H1 (cell line): ENCODE measurements at regions not wholly inside any gene's neighbourhood (a gene's known extent, or its start where the extent isn't known, plus 50 kb on each side); places are given as distances from the start of the nearest gene placed in this dataset.
A peak's percentile ranks its signal among the peaks of the same experiment; 100 is the strongest.

Experiments
- CTCF ChIA-PET: fragments of 300-600 bp; sonication (Branson Sonifier 250); formaldehyde crosslinking; loops from one replicate; lab custom pipeline; 2021; ENCODE audit not compliant: partially characterized antibody; lab: Charles Lee
- POLR2A ChIA-PET: fragments of 300-600 bp; sonication (Branson Sonifier 250); formaldehyde crosslinking; loops from one replicate; lab custom pipeline; 2021; ENCODE audit warnings: inconsistent platforms; ENCODE audit not compliant: partially characterized antibody; lab: Charles Lee
- DNase-seq, 2 experiments: peaks; one replicate each; pipeline versions ENCODE4 v3.0.0 to v3.0.0-alpha.2; 2010 to 2022; ENCODE audit warnings: low spot score in 2 of 2, low read depth in 1 of 2, mixed read lengths in 1 of 2
- FAIRE-seq: peaks from 2 replicates; lab custom pipeline; 2011; peaks lifted over from hg19 to GRCh38; lab: Jason Lieb, UNC
- H2AFZ ChIP-seq: 2 replicates; pipeline ENCODE4 v1.8.1; 2012; ENCODE audit warnings: low read length, inconsistent platforms
- H2AK5ac ChIP-seq: 2 replicates; pipeline ENCODE4 v1.6.1; 2013; ENCODE audit warnings: low read depth, low read length
- H2BK120ac ChIP-seq: replicated peaks from 2 replicates; pipeline ENCODE3; 2013; ENCODE audit warnings: low read depth, low read length, inconsistent platforms
- H2BK12ac ChIP-seq: 2 replicates; pipeline ENCODE4 v1.6.1; 2013; ENCODE audit warnings: low read depth, low read length
- H2BK15ac ChIP-seq: 2 replicates; pipeline ENCODE4 v1.6.1; 2013; ENCODE audit warnings: low read length
- H2BK20ac ChIP-seq: 2 replicates; pipeline ENCODE4 v1.6.1; 2013; ENCODE audit warnings: low read length
- H2BK5ac ChIP-seq: 2 replicates; pipeline ENCODE4 v1.6.1; 2013; ENCODE audit warnings: low read depth, low read length
- H3K14ac ChIP-seq: 2 replicates; pipeline ENCODE4 v1.6.1; 2013; ENCODE audit warnings: inconsistent platforms; ENCODE audit not compliant: insufficient read length
- H3K18ac ChIP-seq: 2 replicates; pipeline ENCODE4 v1.6.1; 2013; ENCODE audit warnings: low read length; ENCODE audit errors: extremely low read depth
- H3K23ac ChIP-seq: 2 replicates; pipeline ENCODE4 v1.6.1; 2013; ENCODE audit warnings: inconsistent platforms; ENCODE audit not compliant: insufficient read length
- H3K23me2 ChIP-seq: 2 replicates; pipeline ENCODE4 v1.6.1; 2013; ENCODE audit warnings: low read depth, low read length
- H3K27ac ChIP-seq: 2 replicates; pipeline ENCODE4 v1.6.1; 2011; ENCODE audit warnings: low read depth, low read length, inconsistent platforms
- H3K27me3 ChIP-seq, 4 experiments: replicated peaks in 1 of 4; 1 replicate in 1 of 4; 2 replicates in 3 of 4; pipeline versions ENCODE4 v1.6.1 to v1.8.1; 2011 to 2013; ENCODE audit warnings: low read length in 3 of 4, mild to moderate bottlenecking in 3 of 4, inconsistent platforms in 2 of 4, mixed read lengths in 2 of 4, moderate library complexity in 1 of 4; ENCODE audit not compliant: control insufficient read depth in 3 of 4, insufficient read depth in 3 of 4; ENCODE audit errors: extremely low read depth in 1 of 4
- H3K36me3 ChIP-seq, 4 experiments: 2 replicates each; pipeline versions ENCODE4 v1.6.1 to v1.8.1; 2011 to 2013; ENCODE audit warnings: mild to moderate bottlenecking in 4 of 4, low read length in 3 of 4, moderate library complexity in 2 of 4, control low read depth in 1 of 4, inconsistent platforms in 1 of 4; ENCODE audit not compliant: insufficient read depth in 4 of 4, control insufficient read depth in 2 of 4
- H3K4ac ChIP-seq: replicated peaks from 2 replicates; pipeline ENCODE3; 2013; ENCODE audit warnings: low read length, low read depth, mixed read lengths, inconsistent platforms; ENCODE audit not compliant: insufficient read length
- H3K4me1 ChIP-seq, 4 experiments: replicated peaks in 1 of 4; 1 replicate in 1 of 4; 2 replicates in 3 of 4; pipeline versions ENCODE4 v1.6.1 to v1.8.1; 2011 to 2013; ENCODE audit warnings: low read length in 3 of 4, inconsistent platforms in 2 of 4, mixed read lengths in 1 of 4; ENCODE audit not compliant: insufficient read depth in 4 of 4, control insufficient read depth in 3 of 4
- H3K4me2 ChIP-seq, 2 experiments: 2 replicates each; pipeline versions ENCODE4 v1.6.1 to v1.8.1; 2011 to 2013; ENCODE audit warnings: low read depth in 2 of 2, low read length in 2 of 2, control low read depth in 1 of 2, inconsistent platforms in 1 of 2, mild to moderate bottlenecking in 1 of 2; ENCODE audit not compliant: insufficient read depth in 1 of 2
- H3K4me3 ChIP-seq, 4 experiments: fragments of 200-600, 300-600 bp in 1 of 4; sonication (generic), shearing (Covaris generic), sonication (Bioruptor Twin) in 1 of 4; 2 replicates each; pipeline versions ENCODE4 v1.5.1 to v1.8.1; 2011 to 2016; ENCODE audit warnings: low read length in 4 of 4, low read depth in 3 of 4, control low read depth in 2 of 4, inconsistent platforms in 2 of 4, mild to moderate bottlenecking in 2 of 4, mixed read lengths in 1 of 4, moderate library complexity in 1 of 4; ENCODE audit not compliant: insufficient read depth in 2 of 4; ENCODE audit errors: extremely low read depth in 1 of 4
- H3K56ac ChIP-seq: replicated peaks from 2 replicates; pipeline ENCODE3; 2013; ENCODE audit warnings: low read depth, mild to moderate bottlenecking, mixed read lengths, low read length, inconsistent platforms; ENCODE audit not compliant: insufficient read length
- H3K79me1 ChIP-seq: 2 replicates; pipeline ENCODE4 v1.6.1; 2013; ENCODE audit warnings: low read depth, low read length, control low read depth
- H3K79me2 ChIP-seq, 2 experiments: 2 replicates each; pipeline versions ENCODE4 v1.6.1 to v1.8.1; 2012 to 2013; ENCODE audit warnings: low read length in 2 of 2, mild to moderate bottlenecking in 2 of 2, inconsistent platforms in 1 of 2; ENCODE audit not compliant: insufficient read depth in 2 of 2, control insufficient read depth in 1 of 2
- H3K9ac ChIP-seq, 4 experiments: replicated peaks in 1 of 4; 1 replicate in 1 of 4; 2 replicates in 3 of 4; pipeline versions ENCODE4 v1.6.1 to v1.8.1; 2011 to 2013; ENCODE audit warnings: low read depth in 3 of 4, low read length in 3 of 4, control low read depth in 2 of 4, mild to moderate bottlenecking in 2 of 4, moderate library complexity in 2 of 4, inconsistent platforms in 1 of 4; ENCODE audit errors: extremely low read depth in 1 of 4
- H3K9me3 ChIP-seq, 2 experiments: 2 replicates each; pipeline versions ENCODE4 v1.6.1 to v1.8.1; 2012 to 2013; ENCODE audit warnings: mild to moderate bottlenecking in 2 of 2, moderate library complexity in 2 of 2, control low read depth in 1 of 2, inconsistent platforms in 1 of 2, low read depth in 1 of 2, low read length in 1 of 2, mixed read lengths in 1 of 2; ENCODE audit not compliant: insufficient read depth in 2 of 2
- H4K20me1 ChIP-seq, 2 experiments: replicated peaks in 1 of 2; 2 replicates each; pipeline versions ENCODE3 to v1.8.1; 2011 to 2013; ENCODE audit warnings: inconsistent platforms in 2 of 2, low read length in 2 of 2, mild to moderate bottlenecking in 1 of 2; ENCODE audit not compliant: insufficient read depth in 2 of 2, control insufficient read depth in 1 of 2
- H4K5ac ChIP-seq: 2 replicates; pipeline ENCODE4 v1.6.1; 2013; ENCODE audit warnings: low read length, low read depth, mixed read lengths, inconsistent platforms; ENCODE audit not compliant: insufficient read length
- H4K8ac ChIP-seq: 2 replicates; pipeline ENCODE4 v1.8.0; 2013; ENCODE audit warnings: mild to moderate bottlenecking, moderate library complexity, low read length, inconsistent platforms; ENCODE audit not compliant: insufficient read depth; ENCODE audit errors: extremely low read depth
- H4K91ac ChIP-seq: replicated peaks from 2 replicates; pipeline ENCODE3; 2013; ENCODE audit warnings: low read length, mixed read lengths, inconsistent platforms; ENCODE audit not compliant: insufficient read length
- BACH1 ChIP-seq: IDR thresholded peaks from 2 replicates; pipeline ENCODE4 v1.6.1; 2012; ENCODE audit warnings: low read length, improper control_type of control experiment
- CEBPB ChIP-seq: IDR thresholded peaks from 2 replicates; pipeline ENCODE4 v1.6.1; 2012; ENCODE audit warnings: low read depth, low read length
- EP300 ChIP-seq, 2 experiments: IDR thresholded peaks; 1 replicate in 1 of 2; 2 replicates in 1 of 2; pipeline ENCODE4 v1.6.1; 2011 to 2012; ENCODE audit warnings: low read depth in 2 of 2, low read length in 2 of 2, mild to moderate bottlenecking in 2 of 2, borderline replicate concordance in 1 of 2, inconsistent platforms in 1 of 2, moderate library complexity in 1 of 2
- JUN ChIP-seq: IDR thresholded peaks from 2 replicates; pipeline ENCODE4 v1.6.1; 2011; ENCODE audit warnings: low read depth, mild to moderate bottlenecking, improper control_type of control experiment, low read length
- KDM5A ChIP-seq: fragments of 200-600 bp; IDR thresholded peaks from 2 replicates; pipeline ENCODE4 v1.7.1; 2012; ENCODE audit warnings: mild to moderate bottlenecking, low read length, inconsistent platforms, mixed read lengths
- RBBP5 ChIP-seq: IDR thresholded peaks from 2 replicates; pipeline ENCODE4 v1.7.1; 2012; ENCODE audit warnings: low read depth, mild to moderate bottlenecking, inconsistent platforms, low read length, moderate library complexity, borderline replicate concordance
- RNF2 ChIP-seq: fragments of 200-900, 300-1000 bp; sonication (generic); IDR thresholded peaks from 2 replicates; pipeline ENCODE4 v1.7.1; 2016; ENCODE audit warnings: borderline replicate concordance, low read depth, mild to moderate bottlenecking, antibody characterized with exemption, low read length; ENCODE audit not compliant: poor library complexity, severe bottlenecking; ENCODE audit errors: missing control alignments
- SP1 ChIP-seq: IDR thresholded peaks from 2 replicates; pipeline ENCODE4 v1.6.1; 2011; ENCODE audit warnings: low read depth, low read length
- SP2 ChIP-seq: IDR thresholded peaks from 2 replicates; pipeline ENCODE4 v1.6.1; 2012; ENCODE audit warnings: mild to moderate bottlenecking, low read length, inconsistent platforms
- SP4 ChIP-seq: IDR thresholded peaks from 2 replicates; pipeline ENCODE4 v1.6.1; 2012; ENCODE audit warnings: low read length, inconsistent platforms
- TAF7 ChIP-seq: optimal IDR thresholded peaks from 2 replicates; pipeline ENCODE3; 2011; ENCODE audit warnings: low read depth, mild to moderate bottlenecking, inconsistent platforms, low read length, moderate library complexity, borderline replicate concordance
- TCF12 ChIP-seq: IDR thresholded peaks from 2 replicates; pipeline ENCODE4 v1.6.1; 2011; ENCODE audit warnings: low read depth, mild to moderate bottlenecking, low read length
- TEAD4 ChIP-seq: IDR thresholded peaks from 2 replicates; pipeline ENCODE4 v1.6.1; 2012; ENCODE audit warnings: low read depth, low read length, inconsistent platforms, mixed read lengths
- YY1 ChIP-seq: IDR thresholded peaks from 2 replicates; pipeline ENCODE4 v1.6.1; 2011; ENCODE audit warnings: low read depth, mild to moderate bottlenecking, low read length
- WGBS, 2 experiments: shearing (Covaris generic) in 1 of 2; methylation state at CpG; one replicate each; pipeline versions ENCODE4 v1.1.6 to v1.1.7; 2013 to 2015; ENCODE audit warnings: low lambda C conversion rate in 2 of 2, mixed read lengths in 2 of 2, inconsistent platforms in 1 of 2, low coverage in 1 of 2, missing lambda C conversion rate in 1 of 2; ENCODE audit not compliant: insufficient replicate concordance in 2 of 2, insufficient coverage in 1 of 2, insufficient read length in 1 of 2; ENCODE audit errors: extremely low coverage in 1 of 2, missing lambda C conversion rate in 1 of 2; 5-methylcytosine and 5-hydroxymethylcytosine counted together
- TF ChIP-seq, protein P1 (sequence below): IDR thresholded peaks from 2 replicates; pipeline ENCODE4 v1.6.1; 2012; ENCODE audit warnings: inconsistent platforms

DNA sequence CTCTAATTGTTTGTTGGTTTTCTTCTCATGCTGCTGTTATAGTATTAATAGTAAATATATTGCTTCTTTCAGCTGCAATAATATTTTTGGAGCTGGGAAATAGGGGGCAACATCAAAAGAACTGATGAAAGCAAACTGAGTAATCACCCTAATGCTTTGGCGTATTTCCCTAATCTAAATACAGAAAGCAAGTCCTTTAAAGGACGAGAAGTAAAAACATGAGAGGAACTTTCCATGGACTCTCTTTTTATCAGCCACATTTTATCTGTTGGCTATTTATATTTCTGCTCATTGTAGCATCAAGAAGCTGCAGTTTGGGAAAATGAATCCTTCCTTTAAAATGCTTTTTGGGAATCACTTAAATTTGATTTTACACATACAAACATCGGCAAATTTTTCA lies 139.9 kb upstream of the SLC8A1 start:
- H3K9ac ChIP-seq, result no peak overlapping the region
- no peak overlapping the region for H2BK5ac ChIP-seq
- H3K4me2 ChIP-seq, result no peak overlapping the region
- H3K27ac ChIP-seq, result peak overlapping the region; percentile 1; the same call in 1 of the 2 replicates
- no peaks in the 10 kb centered on the region for H3K4me1 ChIP-seq
- POLR2A ChIA-PET, result interaction anchor here (1.0 kb wide), 1 partner anchor 139 kb away, joined by 5 read pairs; the partner anchor contains the start of gene SLC8A1
- CTCF ChIA-PET, result interaction anchor here (0.6 to 1.4 kb wide), 2 partner anchors 37 to 1057 kb away, joined by 3 read pairs; no protein-coding TSS in a partner anchor
- no peak overlapping the region for H3K4me3 ChIP-seq
- no peaks in the 10 kb centered on the region for H3K79me2 ChIP-seq
- no peaks in the 10 kb centered on the region for H3K27me3 ChIP-seq
- no peaks in the 10 kb centered on the region for H4K20me1 ChIP-seq
- no peak for FAIRE-seq
- no peak overlapping the region for H2BK15ac ChIP-seq
- no peak overlapping the region for H3K14ac ChIP-seq
- no peak overlapping the region for H4K8ac ChIP-seq
- no peak overlapping the region for H2BK120ac ChIP-seq
- H3K9me3 ChIP-seq, result no peaks in the 10 kb centered on the region
- no peak overlapping the region for H3K23ac ChIP-seq
- H3K36me3 ChIP-seq, result no peaks in the 10 kb centered on the region
- no peak overlapping the region for H2BK12ac ChIP-seq
- no peaks in the 10 kb centered on the region for H3K79me1 ChIP-seq
- no peak overlapping the region for H4K91ac ChIP-seq
- H4K5ac ChIP-seq, result peak overlapping the region; percentile 70
- DNase-seq, result no peak
- H2AK5ac ChIP-seq, result no peak overlapping the region
- no peaks in the 10 kb centered on the region for H3K23me2 ChIP-seq
- H2AFZ ChIP-seq, result peak overlapping the region; percentile 97
- no peak overlapping the region for H3K56ac ChIP-seq
- no peak overlapping the region for H3K4ac ChIP-seq
- WGBS, 2 experiments, result 88% methylated on average over 3 of the region's 3 CpGs; no CpG with 5 or more reads in 1 of the 2 experiments
- no peak overlapping the region for H2BK20ac ChIP-seq
- H3K18ac ChIP-seq, result no peak overlapping the region; the same call in 1 of the 2 replicates
- TF ChIP-seq BACH1 (no peak), KDM5A (no peak), SP1 (no peak), SP4 (no peak), EP300 (IDR thresholded peaks at IDR 0.05; ENCODE audit: borderline replicate concordance in 1 of 2, low read depth in 2 of 2, low read length in 2 of 2) (no peak), TAF7 (no peak), SP2 (no peak), RBBP5 (no peak), YY1 (no peak), TEAD4 (no peak), JUN (no peak), TCF12 (no peak), CEBPB (no peak), RNF2 (no peak)
- TF ChIP-seq, protein P1, sequence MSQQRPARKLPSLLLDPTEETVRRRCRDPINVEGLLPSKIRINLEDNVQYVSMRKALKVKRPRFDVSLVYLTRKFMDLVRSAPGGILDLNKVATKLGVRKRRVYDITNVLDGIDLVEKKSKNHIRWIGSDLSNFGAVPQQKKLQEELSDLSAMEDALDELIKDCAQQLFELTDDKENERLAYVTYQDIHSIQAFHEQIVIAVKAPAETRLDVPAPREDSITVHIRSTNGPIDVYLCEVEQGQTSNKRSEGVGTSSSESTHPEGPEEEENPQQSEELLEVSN, result no peak
